HEK293 (cell line): ENCODE measurements at regions not wholly inside any gene's neighbourhood (a gene's known extent, or its start where the extent isn't known, plus 50 kb on each side); places are given as distances from the start of the nearest gene placed in this dataset.

Experiments
- CTCF ChIA-PET: fragments of 350-600 bp; formaldehyde crosslinking; extraction: SDS; loops from one replicate; lab custom pipeline; 2021; ENCODE audit warnings: antibody characterized with exemption; lab: Yijun Ruan, JAX
- POLR2A ChIA-PET: fragments of 300-600 bp; formaldehyde crosslinking; extraction: SDS; loops from one replicate; lab custom pipeline; 2020; ENCODE audit warnings: antibody characterized with exemption, inconsistent platforms; lab: Yijun Ruan, JAX
- H3K27ac ChIP-seq: fragments of 200-500 bp; sonication (Bioruptor generic); 2 replicates; pipeline ENCODE4 v1.5.1; 2014; ENCODE audit warnings: low read depth, low read length, control low read depth, inconsistent platforms; ENCODE audit errors: extremely low read depth
- H3K36me3 ChIP-seq, 2 experiments: fragments of 200-500 bp in 1 of 2; sonication (Bioruptor generic) in 1 of 2; 1 replicate in 1 of 2; 2 replicates in 1 of 2; pipeline ENCODE4 v1.5.1; 2014 to 2017; ENCODE audit warnings: inconsistent platforms in 2 of 2, low read length in 2 of 2; ENCODE audit not compliant: control insufficient read depth in 2 of 2, insufficient read depth in 1 of 2
- H3K4me1 ChIP-seq: fragments of 200-500 bp; sonication (Bioruptor generic); 2 replicates; pipeline ENCODE4 v1.5.1; 2014; ENCODE audit warnings: mild to moderate bottlenecking, low read length, inconsistent platforms; ENCODE audit not compliant: control insufficient read depth, insufficient read depth
- H3K4me3 ChIP-seq: 2 replicates; pipeline ENCODE4 v1.5.1; 2011; ENCODE audit warnings: low read depth, mild to moderate bottlenecking, control low read depth, low read length, moderate library complexity
- H3K9me3 ChIP-seq: fragments of 200-500 bp; sonication (Bioruptor generic); 2 replicates; pipeline ENCODE4 v1.5.1; 2014; ENCODE audit warnings: low read depth, low read length, inconsistent platforms; ENCODE audit not compliant: control insufficient read depth, insufficient read depth
- GLIS1 ChIP-seq: fragments of 450-650 bp; formaldehyde crosslinking; IDR thresholded peaks from 2 replicates; pipeline ENCODE4 v1.5.1; 2016; ENCODE audit warnings: missing biosample characterization, missing genetic modification characterization
- GLIS2 ChIP-seq: fragments of 450-650 bp; formaldehyde crosslinking; IDR thresholded peaks from 2 replicates; pipeline ENCODE4 v1.5.1; 2016; ENCODE audit warnings: missing biosample characterization, missing genetic modification characterization
- MZF1 ChIP-seq: fragments of 450-650 bp; formaldehyde crosslinking; IDR thresholded peaks from 2 replicates; pipeline ENCODE4 v1.5.1; 2017; ENCODE audit warnings: missing biosample characterization, missing genetic modification characterization, borderline replicate concordance
- PRDM2 ChIP-seq: fragments of 450-650 bp; formaldehyde crosslinking; IDR thresholded peaks from 2 replicates; pipeline ENCODE4 v1.5.1; 2016; ENCODE audit warnings: missing biosample characterization, missing genetic modification characterization, borderline replicate concordance
- ZBTB48 ChIP-seq: fragments of 450-650 bp; formaldehyde crosslinking; IDR thresholded peaks from 2 replicates; pipeline ENCODE4 v1.5.1; 2016; ENCODE audit warnings: missing biosample characterization, missing genetic modification characterization
- ZEB2 ChIP-seq: fragments of 450-650 bp; formaldehyde crosslinking; IDR thresholded peaks from 2 replicates; pipeline ENCODE4 v1.5.1; 2016; ENCODE audit warnings: missing biosample characterization, missing genetic modification characterization
- ZFP3 ChIP-seq: fragments of 450-650 bp; formaldehyde crosslinking; IDR thresholded peaks from 2 replicates; pipeline ENCODE4 v1.5.1; 2016; ENCODE audit warnings: low read depth, missing biosample characterization, missing genetic modification characterization
- ZNF133 ChIP-seq: fragments of 450-650 bp; formaldehyde crosslinking; IDR thresholded peaks from 2 replicates; pipeline ENCODE4 v1.5.1; 2016; ENCODE audit warnings: missing biosample characterization, missing genetic modification characterization
- ZNF202 ChIP-seq: fragments of 450-650 bp; formaldehyde crosslinking; IDR thresholded peaks from 2 replicates; pipeline ENCODE4 v1.5.1; 2016; ENCODE audit warnings: missing biosample characterization, missing genetic modification characterization, borderline replicate concordance
- ZNF335 ChIP-seq: fragments of 450-650 bp; formaldehyde crosslinking; conservative IDR thresholded peaks from 2 replicates; pipeline ENCODE4 v1.5.1; 2016; ENCODE audit warnings: missing biosample characterization, missing genetic modification characterization
- ZNF623 ChIP-seq: fragments of 450-650 bp; formaldehyde crosslinking; IDR thresholded peaks from 2 replicates; pipeline ENCODE4 v1.5.1; 2016; ENCODE audit warnings: missing biosample characterization, missing genetic modification characterization
- ZNF654 ChIP-seq: fragments of 450-650 bp; formaldehyde crosslinking; IDR thresholded peaks from 2 replicates; pipeline ENCODE4 v1.5.1; 2016; ENCODE audit warnings: low read depth, missing biosample characterization, missing genetic modification characterization
- ZNF701 ChIP-seq: fragments of 450-650 bp; formaldehyde crosslinking; IDR thresholded peaks from 2 replicates; pipeline ENCODE4 v1.5.1; 2016; ENCODE audit warnings: missing biosample characterization, missing genetic modification characterization
- ZNF76 ChIP-seq: fragments of 450-650 bp; formaldehyde crosslinking; IDR thresholded peaks from 2 replicates; pipeline ENCODE4; 2016; ENCODE audit warnings: low read depth, missing biosample characterization, missing genetic modification characterization, borderline replicate concordance
- ZNF830 ChIP-seq: fragments of 450-650 bp; IDR thresholded peaks from 2 replicates; pipeline ENCODE4 v1.5.0; 2018; ENCODE audit warnings: missing biosample characterization, missing genetic modification characterization, low read depth, mild to moderate bottlenecking, moderate library complexity
- ZSCAN30 ChIP-seq: fragments of 450-650 bp; IDR thresholded peaks from 2 replicates; pipeline ENCODE4 v1.5.1; 2018; ENCODE audit warnings: missing biosample characterization, mild to moderate bottlenecking, missing genetic modification characterization, moderate library complexity
- TF ChIP-seq, protein P1 (sequence below): fragments of 450-650 bp; IDR thresholded peaks from 2 replicates; pipeline ENCODE4 v1.5.1; 2018; ENCODE audit warnings: missing biosample characterization, missing genetic modification characterization
- TF ChIP-seq, protein P2 (sequence below): fragments of 450-650 bp; formaldehyde crosslinking; IDR thresholded peaks from 2 replicates; pipeline ENCODE4 v1.5.1; 2017; ENCODE audit warnings: missing biosample characterization, missing genetic modification characterization
- TF ChIP-seq, protein P3 (sequence below): fragments of 450-650 bp; formaldehyde crosslinking; IDR thresholded peaks from 2 replicates; pipeline ENCODE4 v1.5.1; 2016; ENCODE audit warnings: missing biosample characterization, missing genetic modification characterization
- TF ChIP-seq, protein P4 (sequence below): fragments of 450-650 bp; formaldehyde crosslinking; IDR thresholded peaks from 2 replicates; pipeline ENCODE4 v1.5.1; 2016; ENCODE audit warnings: missing biosample characterization, missing genetic modification characterization

GRCh38 chr1:196074182-196074581, 534.1 kb downstream of the KCNT2 start (continued):
- no peak for TF ChIP-seq ZNF623
- TF ChIP-seq GLIS1, result no peak
- no peak for TF ChIP-seq ZNF76 (tag by site-specific recombination)

DNA sequence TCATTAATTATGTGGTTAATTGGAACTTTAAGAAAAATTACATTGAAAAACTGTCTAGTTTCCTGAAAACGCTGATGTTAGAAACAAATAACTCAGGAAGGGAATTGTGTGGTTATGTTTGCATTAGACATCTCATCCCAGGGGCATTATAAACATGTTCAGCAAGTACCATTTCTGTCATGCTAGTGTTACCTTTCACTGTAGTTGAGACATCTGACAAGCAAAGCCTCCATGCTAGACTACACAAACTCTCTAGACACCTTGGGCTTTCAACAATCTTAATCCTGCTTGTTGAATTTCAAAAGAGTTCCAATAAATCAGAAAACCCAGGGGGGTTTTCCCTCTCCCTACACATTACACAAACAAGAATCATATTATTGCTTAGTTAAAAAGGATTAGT, 536.8 kb downstream of the KCNT2 start:
- no peak overlapping the region for H3K27ac ChIP-seq
- CTCF ChIA-PET, result no interaction called here
- no peaks in the 10 kb centered on the region for H3K36me3 ChIP-seq
- no peaks in the 10 kb centered on the region for H3K9me3 ChIP-seq
- POLR2A ChIA-PET, result no interaction called here
- H3K4me1 ChIP-seq, result no peaks in the 10 kb centered on the region
- H3K4me3 ChIP-seq, result no peak overlapping the region
- TF ChIP-seq ZNF701 (tag by site-specific recombination) (no peak), ZNF654 (tag by site-specific recombination) (no peak), ZNF76 (tag by site-specific recombination) (no peak), ZEB2 (tag by site-specific recombination) (no peak), ZFP3 (tag by site-specific recombination) (no peak), ZNF335 (no peak), ZNF202 (tag by site-specific recombination) (no peak), PRDM2 (no peak), ZNF830 (tag by site-specific recombination) (no peak), GLIS2 (tag by site-specific recombination) (no peak), MZF1 (tag by site-specific recombination) (no peak), ZSCAN30 (tag by site-specific recombination) (no peak), ZNF133 (no peak)
- TF ChIP-seq, protein P1, sequence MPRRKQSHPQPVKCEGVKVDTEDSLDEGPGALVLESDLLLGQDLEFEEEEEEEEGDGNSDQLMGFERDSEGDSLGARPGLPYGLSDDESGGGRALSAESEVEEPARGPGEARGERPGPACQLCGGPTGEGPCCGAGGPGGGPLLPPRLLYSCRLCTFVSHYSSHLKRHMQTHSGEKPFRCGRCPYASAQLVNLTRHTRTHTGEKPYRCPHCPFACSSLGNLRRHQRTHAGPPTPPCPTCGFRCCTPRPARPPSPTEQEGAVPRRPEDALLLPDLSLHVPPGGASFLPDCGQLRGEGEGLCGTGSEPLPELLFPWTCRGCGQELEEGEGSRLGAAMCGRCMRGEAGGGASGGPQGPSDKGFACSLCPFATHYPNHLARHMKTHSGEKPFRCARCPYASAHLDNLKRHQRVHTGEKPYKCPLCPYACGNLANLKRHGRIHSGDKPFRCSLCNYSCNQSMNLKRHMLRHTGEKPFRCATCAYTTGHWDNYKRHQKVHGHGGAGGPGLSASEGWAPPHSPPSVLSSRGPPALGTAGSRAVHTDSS (tag by site-specific recombination), result no peak
- TF ChIP-seq, protein P2, sequence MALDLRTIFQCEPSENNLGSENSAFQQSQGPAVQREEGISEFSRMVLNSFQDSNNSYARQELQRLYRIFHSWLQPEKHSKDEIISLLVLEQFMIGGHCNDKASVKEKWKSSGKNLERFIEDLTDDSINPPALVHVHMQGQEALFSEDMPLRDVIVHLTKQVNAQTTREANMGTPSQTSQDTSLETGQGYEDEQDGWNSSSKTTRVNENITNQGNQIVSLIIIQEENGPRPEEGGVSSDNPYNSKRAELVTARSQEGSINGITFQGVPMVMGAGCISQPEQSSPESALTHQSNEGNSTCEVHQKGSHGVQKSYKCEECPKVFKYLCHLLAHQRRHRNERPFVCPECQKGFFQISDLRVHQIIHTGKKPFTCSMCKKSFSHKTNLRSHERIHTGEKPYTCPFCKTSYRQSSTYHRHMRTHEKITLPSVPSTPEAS (tag by site-specific recombination), result no peak

DNA sequence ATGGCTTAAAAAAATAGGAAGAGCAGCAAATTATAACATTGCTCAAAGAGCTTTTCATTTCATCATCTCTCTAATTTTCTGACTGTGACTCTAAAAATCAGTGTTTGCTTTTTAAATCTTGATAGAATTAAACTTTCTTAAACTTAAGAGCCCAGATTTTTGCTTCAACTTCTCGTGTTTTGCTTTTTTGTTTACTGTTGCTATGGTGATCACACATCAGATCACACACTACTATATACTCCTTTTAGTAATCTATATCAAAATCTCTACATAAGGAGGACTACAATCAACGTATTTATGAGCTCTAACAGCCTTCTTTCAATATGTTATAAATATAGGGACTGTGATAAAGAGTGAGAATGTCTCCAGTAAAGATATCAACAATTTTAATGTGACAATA, 537.3 kb downstream of the KCNT2 start:
- H3K4me3 ChIP-seq, result no peak overlapping the region
- CTCF ChIA-PET, result no interaction called here
- H3K36me3 ChIP-seq, result no peaks in the 10 kb centered on the region
- H3K4me1 ChIP-seq, result no peaks in the 10 kb centered on the region
- POLR2A ChIA-PET, result no interaction called here
- no peak overlapping the region for H3K27ac ChIP-seq
- no peaks in the 10 kb centered on the region for H3K9me3 ChIP-seq
- TF ChIP-seq, protein P3, sequence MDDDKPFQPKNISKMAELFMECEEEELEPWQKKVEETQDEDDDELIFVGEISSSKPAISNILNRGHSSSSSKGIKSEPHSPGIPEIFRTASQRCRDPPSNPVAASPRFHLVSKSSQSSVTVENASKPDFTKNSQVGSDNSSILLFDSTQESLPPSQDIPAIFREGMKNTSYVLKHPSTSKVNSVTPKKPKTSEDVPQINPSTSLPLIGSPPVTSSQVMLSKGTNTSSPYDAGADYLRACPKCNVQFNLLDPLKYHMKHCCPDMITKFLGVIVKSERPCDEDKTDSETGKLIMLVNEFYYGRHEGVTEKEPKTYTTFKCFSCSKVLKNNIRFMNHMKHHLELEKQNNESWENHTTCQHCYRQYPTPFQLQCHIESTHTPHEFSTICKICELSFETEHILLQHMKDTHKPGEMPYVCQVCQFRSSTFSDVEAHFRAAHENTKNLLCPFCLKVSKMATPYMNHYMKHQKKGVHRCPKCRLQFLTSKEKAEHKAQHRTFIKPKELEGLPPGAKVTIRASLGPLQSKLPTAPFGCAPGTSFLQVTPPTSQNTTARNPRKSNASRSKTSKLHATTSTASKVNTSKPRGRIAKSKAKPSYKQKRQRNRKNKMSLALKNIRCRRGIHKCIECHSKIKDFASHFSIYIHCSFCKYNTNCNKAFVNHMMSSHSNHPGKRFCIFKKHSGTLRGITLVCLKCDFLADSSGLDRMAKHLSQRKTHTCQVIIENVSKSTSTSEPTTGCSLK (tag by site-specific recombination), result no peak
- TF ChIP-seq ZBTB48 (tag by site-specific recombination), result no peak
- TF ChIP-seq, protein P4, sequence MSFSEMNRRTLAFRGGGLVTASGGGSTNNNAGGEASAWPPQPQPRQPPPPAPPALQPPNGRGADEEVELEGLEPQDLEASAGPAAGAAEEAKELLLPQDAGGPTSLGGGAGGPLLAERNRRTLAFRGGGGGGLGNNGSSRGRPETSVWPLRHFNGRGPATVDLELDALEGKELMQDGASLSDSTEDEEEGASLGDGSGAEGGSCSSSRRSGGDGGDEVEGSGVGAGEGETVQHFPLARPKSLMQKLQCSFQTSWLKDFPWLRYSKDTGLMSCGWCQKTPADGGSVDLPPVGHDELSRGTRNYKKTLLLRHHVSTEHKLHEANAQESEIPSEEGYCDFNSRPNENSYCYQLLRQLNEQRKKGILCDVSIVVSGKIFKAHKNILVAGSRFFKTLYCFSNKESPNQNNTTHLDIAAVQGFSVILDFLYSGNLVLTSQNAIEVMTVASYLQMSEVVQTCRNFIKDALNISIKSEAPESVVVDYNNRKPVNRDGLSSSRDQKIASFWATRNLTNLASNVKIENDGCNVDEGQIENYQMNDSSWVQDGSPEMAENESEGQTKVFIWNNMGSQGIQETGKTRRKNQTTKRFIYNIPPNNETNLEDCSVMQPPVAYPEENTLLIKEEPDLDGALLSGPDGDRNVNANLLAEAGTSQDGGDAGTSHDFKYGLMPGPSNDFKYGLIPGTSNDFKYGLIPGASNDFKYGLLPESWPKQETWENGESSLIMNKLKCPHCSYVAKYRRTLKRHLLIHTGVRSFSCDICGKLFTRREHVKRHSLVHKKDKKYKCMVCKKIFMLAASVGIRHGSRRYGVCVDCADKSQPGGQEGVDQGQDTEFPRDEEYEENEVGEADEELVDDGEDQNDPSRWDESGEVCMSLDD, result no peak
